Stomach (tissue), 8 donors: ENCODE measurements at regions not wholly inside any gene's neighbourhood (a gene's known extent, or its start where the extent isn't known, plus 50 kb on each side); places are given as distances from the start of the nearest gene placed in this dataset.

Experiments
- DNase-seq, 2 donors: peaks; one replicate each; pipeline versions ENCODE4 v3.0.0 to v3.0.0-alpha.2; 2013 to 2019
- H3K27ac ChIP-seq, 5 donors: fragments of 200-600 bp in 4 of 5; sonication (generic) in 4 of 5; one replicate each; pipeline ENCODE4 v1.5.1; 2013 to 2019; ENCODE audit warnings: mild to moderate bottlenecking in 1 of 5, moderate library complexity in 1 of 5
- H3K27me3 ChIP-seq, 3 donors: fragments of 200-600 bp; sonication (generic); one replicate each; pipeline ENCODE4 v1.5.1; 2017 to 2019; ENCODE audit warnings: mixed run types in 1 of 3
- H3K36me3 ChIP-seq, 4 donors: fragments of 200-600 bp; sonication (generic); 1 replicate in 3 of 4; 2 replicates in 1 of 4; pipeline ENCODE4 v1.5.1; 2016 to 2019
- H3K4me1 ChIP-seq, 4 donors: fragments of 200-600 bp; sonication (generic); one replicate each; pipeline ENCODE4 v1.5.1; 2016 to 2019
- H3K4me3 ChIP-seq, 4 donors: fragments of 200-600 bp; sonication (generic) in 3 of 4; one replicate each; pipeline ENCODE4 v1.5.1; 2016 to 2019; ENCODE audit warnings: mild to moderate bottlenecking in 1 of 4
- H3K9me3 ChIP-seq, 4 donors: fragments of 200-600 bp; sonication (generic); one replicate each; pipeline ENCODE4 v1.5.1; 2016 to 2019
- EP300 ChIP-seq: sonication (generic); formaldehyde crosslinking; IDR thresholded peaks from one replicate; pipeline ENCODE4 v1.6.1; 2017; ENCODE audit warnings: antibody characterized with exemption
- POLR2A ChIP-seq, 4 donors: fragments of 450-650 bp; IDR thresholded peaks; one replicate each; pipeline ENCODE4 v1.6.1; 2016; ENCODE audit warnings: antibody characterized with exemption in 4 of 4, control low read depth in 2 of 4, mild to moderate bottlenecking in 1 of 4, moderate library complexity in 1 of 4
- POLR2AphosphoS5 ChIP-seq, 3 donors: sonication (generic); formaldehyde crosslinking; IDR thresholded peaks; one replicate each; pipeline ENCODE4 v1.6.1; 2016; ENCODE audit warnings: antibody characterized with exemption in 3 of 3
- WGBS, 5 donors: extraction: QIAGEN DNeasy Blood & Tissue Kit in 3 of 5; methylation state at CpG; one replicate each; pipeline versions ENCODE4 v1.1.5 to v1.1.7; 2013 to 2018; 5-methylcytosine and 5-hydroxymethylcytosine counted together
- intact Hi-C: fragments of 100-400 bp; cut with DNase I; formaldehyde crosslinking; loops from one replicate; pipeline ENCODE4 v1.15.1; 2023; ENCODE audit warnings: low total_unique reads
- TF ChIP-seq, protein P1 (sequence below), 7 experiments: fragments of 450-650 bp in 4 of 7; fragments of 200-600 bp in 3 of 7; sonication (generic) in 3 of 7; IDR thresholded peaks; one replicate each; pipeline ENCODE4 v1.5.1; 2016 to 2019; ENCODE audit warnings: antibody characterized with exemption in 7 of 7, control low read depth in 2 of 7, mild to moderate bottlenecking in 1 of 7
- donor health status: healthy with polysubstance abuse.
- donor health status: Bipolar disorder and iron deficiency.
- donor health status: healthy.

- Histone ChIP-seq H3K4me3 (no peak overlapping the region), H3K9me3 (no peaks in the 10 kb centered on the region), H3K36me3 (no peaks in the 10 kb centered on the region), H3K27me3 (no peaks in the 10 kb centered on the region), H3K4me1 (no peaks in the 10 kb centered on the region), H3K27ac (no peak overlapping the region)
- TF ChIP-seq POLR2AphosphoS5 (IDR thresholded peaks at IDR 0.05) (no peak), POLR2A (IDR thresholded peaks at IDR 0.05) (no peak), EP300 (no peak)
- TF ChIP-seq, protein P1, sequence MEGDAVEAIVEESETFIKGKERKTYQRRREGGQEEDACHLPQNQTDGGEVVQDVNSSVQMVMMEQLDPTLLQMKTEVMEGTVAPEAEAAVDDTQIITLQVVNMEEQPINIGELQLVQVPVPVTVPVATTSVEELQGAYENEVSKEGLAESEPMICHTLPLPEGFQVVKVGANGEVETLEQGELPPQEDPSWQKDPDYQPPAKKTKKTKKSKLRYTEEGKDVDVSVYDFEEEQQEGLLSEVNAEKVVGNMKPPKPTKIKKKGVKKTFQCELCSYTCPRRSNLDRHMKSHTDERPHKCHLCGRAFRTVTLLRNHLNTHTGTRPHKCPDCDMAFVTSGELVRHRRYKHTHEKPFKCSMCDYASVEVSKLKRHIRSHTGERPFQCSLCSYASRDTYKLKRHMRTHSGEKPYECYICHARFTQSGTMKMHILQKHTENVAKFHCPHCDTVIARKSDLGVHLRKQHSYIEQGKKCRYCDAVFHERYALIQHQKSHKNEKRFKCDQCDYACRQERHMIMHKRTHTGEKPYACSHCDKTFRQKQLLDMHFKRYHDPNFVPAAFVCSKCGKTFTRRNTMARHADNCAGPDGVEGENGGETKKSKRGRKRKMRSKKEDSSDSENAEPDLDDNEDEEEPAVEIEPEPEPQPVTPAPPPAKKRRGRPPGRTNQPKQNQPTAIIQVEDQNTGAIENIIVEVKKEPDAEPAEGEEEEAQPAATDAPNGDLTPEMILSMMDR (IDR thresholded peaks at IDR 0.05), result no peak
- 62 to 78% (median 74%) methylated on average over 4 of the region's 4 CpGs for WGBS, 5 donors
- DNase-seq, result no peak
- intact Hi-C loops, result no loop called here
Measured at GRCh38 chr15:38860253-38860652, 295.6 kb upstream of the RASGRP1 start.

DNA sequence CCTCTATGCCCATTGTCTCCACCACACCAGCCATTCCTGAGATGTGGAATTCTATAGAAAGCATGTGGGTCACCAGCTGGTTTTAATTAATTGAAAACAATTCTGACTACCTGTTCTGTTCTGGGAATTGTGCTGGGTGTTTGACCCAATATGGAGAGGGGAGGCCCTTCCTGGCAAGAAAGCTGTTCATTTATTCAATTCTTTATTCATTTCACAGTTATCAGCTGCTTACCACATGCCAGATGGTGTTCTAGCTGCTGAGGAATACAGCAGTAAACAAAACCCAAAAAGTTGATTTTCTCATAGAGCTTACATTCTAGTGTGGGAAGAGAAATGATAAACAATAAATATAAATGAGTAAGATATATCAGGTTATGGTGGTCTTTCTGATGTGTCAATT lies 296.1 kb upstream of the RASGRP1 start:
- no peak overlapping the region for H3K27ac ChIP-seq
- no peak for TF ChIP-seq EP300
- TF ChIP-seq POLR2AphosphoS5 (IDR thresholded peaks at IDR 0.05), result no peak
- no peak for TF ChIP-seq POLR2A (IDR thresholded peaks at IDR 0.05)
- TF ChIP-seq, protein P1 (IDR thresholded peaks at IDR 0.05), result no peak
- no peaks in the 10 kb centered on the region for H3K9me3 ChIP-seq
- H3K36me3 ChIP-seq, result no peaks in the 10 kb centered on the region
- no peaks in the 10 kb centered on the region for H3K4me1 ChIP-seq
- DNase-seq, result no peak
- H3K27me3 ChIP-seq, result no peaks in the 10 kb centered on the region
- no peak overlapping the region for H3K4me3 ChIP-seq
- intact Hi-C loops, result no loop called here

DNA sequence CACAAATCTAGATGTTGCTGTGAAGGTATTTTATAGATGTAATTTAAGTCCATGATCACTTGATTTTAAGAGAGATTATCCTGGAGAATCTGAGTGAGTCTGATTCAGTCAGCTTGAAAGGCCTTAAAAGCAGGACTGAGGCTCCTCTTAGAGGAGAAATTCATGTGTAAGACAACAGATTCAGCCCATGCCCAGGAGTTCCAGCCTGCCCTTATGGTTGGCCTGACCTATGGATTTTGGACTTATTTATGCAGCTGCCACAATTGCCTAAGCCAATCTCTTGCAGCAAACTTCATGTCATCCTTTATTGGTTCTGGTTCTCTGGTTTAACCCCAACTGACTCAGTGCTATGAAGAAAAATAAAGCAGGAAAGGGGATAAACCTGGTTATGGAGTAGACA lies 296.5 kb upstream of the RASGRP1 start:
- H3K4me1 ChIP-seq, result no peaks in the 10 kb centered on the region
- intact Hi-C loops, result no loop called here
- H3K36me3 ChIP-seq, result no peaks in the 10 kb centered on the region
- TF ChIP-seq EP300, result no peak
- TF ChIP-seq POLR2AphosphoS5 (IDR thresholded peaks at IDR 0.05), result no peak
- no peak for TF ChIP-seq POLR2A (IDR thresholded peaks at IDR 0.05)
- TF ChIP-seq, protein P1 (IDR thresholded peaks at IDR 0.05), result no peak
- no peak overlapping the region for H3K27ac ChIP-seq
- DNase-seq, result no peak
- H3K4me3 ChIP-seq, result no peak overlapping the region
- H3K27me3 ChIP-seq, result no peaks in the 10 kb centered on the region
- no peaks in the 10 kb centered on the region for H3K9me3 ChIP-seq

DNA sequence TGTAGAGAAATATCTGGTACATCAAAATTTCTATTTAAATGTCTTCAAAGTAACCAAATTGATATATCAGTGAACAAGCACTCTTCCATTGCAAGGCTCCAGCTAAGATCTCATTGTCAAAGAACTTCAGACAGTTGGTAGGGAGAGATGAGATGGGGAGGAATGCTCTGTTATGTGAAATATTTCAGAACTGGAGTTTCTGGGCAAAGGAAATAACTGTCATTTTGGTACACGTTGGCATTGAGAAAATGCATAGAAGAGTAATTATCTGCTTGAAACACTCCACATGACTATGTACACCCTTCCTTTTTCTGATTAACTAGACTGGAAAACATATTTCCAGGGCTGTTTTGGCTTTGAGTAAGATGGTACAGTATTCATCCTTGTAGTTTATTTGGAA lies 297.5 kb upstream of the RASGRP1 start:
- WGBS, 5 donors, result 52 to 74% (median 67%) methylated on average over 1 of the region's 1 CpG
- TF ChIP-seq POLR2AphosphoS5 (IDR thresholded peaks at IDR 0.05) (no peak), EP300 (no peak), POLR2A (IDR thresholded peaks at IDR 0.05) (no peak)
- no peaks in the 10 kb centered on the region for H3K27me3 ChIP-seq
- H3K36me3 ChIP-seq, result no peaks in the 10 kb centered on the region
- H3K27ac ChIP-seq, result no peak overlapping the region
- no peaks in the 10 kb centered on the region for H3K4me1 ChIP-seq
- H3K4me3 ChIP-seq, result no peak overlapping the region
- intact Hi-C loops, result no loop called here
- no peaks in the 10 kb centered on the region for H3K9me3 ChIP-seq
- no peak for DNase-seq

- Histone ChIP-seq H3K36me3 (no peaks in the 10 kb centered on the region), H3K27me3 (no peaks in the 10 kb centered on the region), H3K4me1 (no peaks in the 10 kb centered on the region), H3K9me3 (no peaks in the 10 kb centered on the region), H3K4me3 (no peak overlapping the region), H3K27ac (no peak overlapping the region)
- TF ChIP-seq EP300 (no peak), POLR2AphosphoS5 (IDR thresholded peaks at IDR 0.05) (no peak), POLR2A (IDR thresholded peaks at IDR 0.05) (no peak)
- TF ChIP-seq, protein P1 (IDR thresholded peaks at IDR 0.05), result no peak
- no peak for DNase-seq
- 74 to 82% (median 82%) methylated on average over 4 of the region's 4 CpGs for WGBS, 5 donors
- intact Hi-C loops, result no loop called here
Measured at GRCh38 chr15:38863381-38863780, 298.8 kb upstream of the RASGRP1 start.
